Mesendoderm (in vitro differentiated cells): ENCODE measurements at regions not wholly inside any gene's neighbourhood (a gene's known extent, or its start where the extent isn't known, plus 50 kb on each side); places are given as distances from the start of the nearest gene placed in this dataset.

Experiments used
- DNase-seq: peaks from one replicate; pipeline ENCODE4 v3.0.0; 2013
- H2AK5ac ChIP-seq: 2 replicates; pipeline ENCODE4 v1.6.1; 2013; ENCODE audit warnings: low read length, inconsistent platforms
- H2BK120ac ChIP-seq: 2 replicates; pipeline ENCODE4 v1.6.1; 2013; ENCODE audit warnings: low read depth, mild to moderate bottlenecking, low read length, moderate library complexity, mixed read lengths
- H2BK15ac ChIP-seq: replicated peaks from 2 replicates; pipeline ENCODE4 v1.6.1; 2013; ENCODE audit warnings: low read depth, mild to moderate bottlenecking, moderate library complexity
- H2BK5ac ChIP-seq: 2 replicates; pipeline ENCODE4 v1.6.1; 2013; ENCODE audit warnings: low read length, inconsistent platforms
- H3K18ac ChIP-seq: 2 replicates; pipeline ENCODE4 v1.6.1; 2013; ENCODE audit warnings: mild to moderate bottlenecking, low read length, mixed read lengths
- H3K23ac ChIP-seq: one replicate; pipeline ENCODE4 v1.6.1; 2013; ENCODE audit warnings: low read length
- H3K27ac ChIP-seq: 2 replicates; pipeline ENCODE4 v1.5.1; 2013; ENCODE audit warnings: low read depth, mild to moderate bottlenecking, inconsistent platforms, low read length, moderate library complexity
- H3K27me3 ChIP-seq: 2 replicates; pipeline ENCODE4 v1.6.1; 2013; ENCODE audit warnings: low read length, control low read depth, mild to moderate bottlenecking, inconsistent platforms; ENCODE audit not compliant: insufficient read depth, poor library complexity
- H3K36me3 ChIP-seq: 2 replicates; pipeline ENCODE4 v1.6.1; 2013; ENCODE audit warnings: low read length, inconsistent platforms; ENCODE audit not compliant: control insufficient read depth, insufficient read depth
- H3K4ac ChIP-seq: one replicate; pipeline ENCODE4 v1.6.1; 2013; ENCODE audit warnings: low read depth, mild to moderate bottlenecking, low read length, moderate library complexity
- H3K4me1 ChIP-seq: 2 replicates; pipeline ENCODE4 v1.6.1; 2013; ENCODE audit warnings: low read depth, low read length, inconsistent platforms; ENCODE audit not compliant: control insufficient read depth
- H3K4me2 ChIP-seq: 2 replicates; pipeline ENCODE4 v1.6.1; 2013; ENCODE audit warnings: low read length
- H3K4me3 ChIP-seq: 2 replicates; pipeline ENCODE4 v1.5.1; 2013; ENCODE audit warnings: mild to moderate bottlenecking, low read length
- H3K56ac ChIP-seq: one replicate; pipeline ENCODE4 v1.6.1; 2013; ENCODE audit warnings: low read length
- H3K79me1 ChIP-seq: 2 replicates; pipeline ENCODE4 v1.6.1; 2013; ENCODE audit warnings: low read length, inconsistent platforms
- H3K79me2 ChIP-seq: 2 replicates; pipeline ENCODE4 v1.6.1; 2013; ENCODE audit warnings: mild to moderate bottlenecking, low read length; ENCODE audit not compliant: control insufficient read depth, insufficient read depth
- H3K9ac ChIP-seq: 2 replicates; pipeline ENCODE4 v1.6.1; 2013; ENCODE audit warnings: low read length, inconsistent platforms
- H4K5ac ChIP-seq: one replicate; pipeline ENCODE4 v1.6.1; 2013; ENCODE audit warnings: low read length
- H4K8ac ChIP-seq: one replicate; pipeline ENCODE4 v1.6.1; 2013; ENCODE audit warnings: low read depth, mild to moderate bottlenecking, control low read depth, low read length, moderate library complexity
- WGBS: extraction: QIAGEN DNeasy Blood & Tissue Kit; methylation state at CpG from one replicate; pipeline ENCODE4 v1.1.7; 2013; ENCODE audit warnings: low lambda C conversion rate, missing lambda C conversion rate; ENCODE audit not compliant: insufficient coverage; ENCODE audit errors: extremely low coverage; 5-methylcytosine and 5-hydroxymethylcytosine counted together

- DNase-seq = no peak
Observed at GRCh38 chr7:41820111-41820671, 117.3 kb upstream of the INHBA start.

GRCh38 chr7:41819645-41820044 is 116.8 kb upstream of the INHBA start:
- no peak overlapping the region for H3K4me3 ChIP-seq
- H4K5ac ChIP-seq = no peak overlapping the region
- H3K79me1 ChIP-seq = no peaks in the 10 kb centered on the region
- H2BK120ac ChIP-seq = no peak overlapping the region
- no peaks in the 10 kb centered on the region for H3K4me1 ChIP-seq
- no peak overlapping the region for H3K4me2 ChIP-seq
- no CpG with 5 or more reads among the region's 1 CpG for WGBS
- no peak overlapping the region for H3K23ac ChIP-seq
- no peaks in the 10 kb centered on the region for H3K36me3 ChIP-seq
- H3K4ac ChIP-seq = no peak overlapping the region
- H4K8ac ChIP-seq = no peak overlapping the region
- no peak overlapping the region for H3K56ac ChIP-seq
- H2BK5ac ChIP-seq = no peak overlapping the region
- no peak overlapping the region for H3K9ac ChIP-seq
- no peaks in the 10 kb centered on the region for H3K27me3 ChIP-seq
- no peaks in the 10 kb centered on the region for H3K79me2 ChIP-seq
- no peak overlapping the region for H3K18ac ChIP-seq
- no peak overlapping the region for H3K27ac ChIP-seq
- H2BK15ac ChIP-seq = no peak overlapping the region
- no peak overlapping the region for H2AK5ac ChIP-seq
- DNase-seq = no peak

More at GRCh38 chr7:41820111-41820671, 117.3 kb upstream of the INHBA start:
- no peak overlapping the region for H3K4me2 ChIP-seq
- no peak overlapping the region for H4K8ac ChIP-seq
- H3K27ac ChIP-seq = no peak overlapping the region
- H2AK5ac ChIP-seq = no peak overlapping the region
- H3K23ac ChIP-seq = no peak overlapping the region
- WGBS = no CpG with 5 or more reads among the region's 2 CpGs
- H2BK5ac ChIP-seq = no peak overlapping the region
- H3K27me3 ChIP-seq = no peaks in the 10 kb centered on the region
- H3K4me3 ChIP-seq = no peak overlapping the region
- H3K4me1 ChIP-seq = no peaks in the 10 kb centered on the region
- H2BK15ac ChIP-seq = no peak overlapping the region
- H3K9ac ChIP-seq = no peak overlapping the region
- no peak overlapping the region for H3K4ac ChIP-seq
- no peak overlapping the region for H3K18ac ChIP-seq
- H4K5ac ChIP-seq = no peak overlapping the region
- no peaks in the 10 kb centered on the region for H3K79me2 ChIP-seq
- H2BK120ac ChIP-seq = no peak overlapping the region
- H3K56ac ChIP-seq = no peak overlapping the region
- H3K79me1 ChIP-seq = no peaks in the 10 kb centered on the region
- H3K36me3 ChIP-seq = no peaks in the 10 kb centered on the region

- no peaks in the 10 kb centered on the region for H3K27me3 ChIP-seq
- H3K18ac ChIP-seq = no peak overlapping the region
- no peak overlapping the region for H3K56ac ChIP-seq
- H3K4me3 ChIP-seq = no peak overlapping the region
- H3K27ac ChIP-seq = no peak overlapping the region
- H2BK5ac ChIP-seq = no peak overlapping the region
- H2BK120ac ChIP-seq = no peak overlapping the region
- H4K5ac ChIP-seq = no peak overlapping the region
- no peak overlapping the region for H2BK15ac ChIP-seq
- H4K8ac ChIP-seq = no peak overlapping the region
- DNase-seq = no peak
- WGBS = no CpG with 5 or more reads among the region's 1 CpG
- no peak overlapping the region for H3K4me2 ChIP-seq
- no peaks in the 10 kb centered on the region for H3K79me2 ChIP-seq
- H3K4ac ChIP-seq = no peak overlapping the region
- H2AK5ac ChIP-seq = no peak overlapping the region
- H3K9ac ChIP-seq = no peak overlapping the region
- H3K79me1 ChIP-seq = no peaks in the 10 kb centered on the region
- no peak overlapping the region for H3K23ac ChIP-seq
- H3K36me3 ChIP-seq = no peaks in the 10 kb centered on the region
- no peaks in the 10 kb centered on the region for H3K4me1 ChIP-seq
Observed at GRCh38 chr7:41818765-41819398, 116.0 kb upstream of the INHBA start.

- H3K18ac ChIP-seq = no peak overlapping the region
- no peak overlapping the region for H3K56ac ChIP-seq
- no peaks in the 10 kb centered on the region for H3K4me1 ChIP-seq
- no peak overlapping the region for H3K23ac ChIP-seq
- H3K36me3 ChIP-seq = no peaks in the 10 kb centered on the region
- H3K27ac ChIP-seq = no peak overlapping the region
- no CpG with 5 or more reads among the region's 2 CpGs for WGBS
- H3K4me2 ChIP-seq = no peak overlapping the region
- H2BK5ac ChIP-seq = no peak overlapping the region
- no peaks in the 10 kb centered on the region for H3K79me2 ChIP-seq
- H2AK5ac ChIP-seq = no peak overlapping the region
- H4K8ac ChIP-seq = no peak overlapping the region
- no peaks in the 10 kb centered on the region for H3K27me3 ChIP-seq
- DNase-seq = no peak
- H3K4ac ChIP-seq = no peak overlapping the region
- H3K79me1 ChIP-seq = no peaks in the 10 kb centered on the region
- no peak overlapping the region for H2BK120ac ChIP-seq
- no peak overlapping the region for H3K4me3 ChIP-seq
- no peak overlapping the region for H2BK15ac ChIP-seq
- no peak overlapping the region for H3K9ac ChIP-seq
- no peak overlapping the region for H4K5ac ChIP-seq
Observed at GRCh38 chr7:41817386-41817785, 114.5 kb upstream of the INHBA start.

- H3K9ac ChIP-seq = no peak overlapping the region
- no peak overlapping the region for H3K27ac ChIP-seq
- no peaks in the 10 kb centered on the region for H3K79me1 ChIP-seq
- H2AK5ac ChIP-seq = no peak overlapping the region
- H4K5ac ChIP-seq = no peak overlapping the region
- no peak overlapping the region for H2BK120ac ChIP-seq
- H3K56ac ChIP-seq = no peak overlapping the region
- no peak overlapping the region for H4K8ac ChIP-seq
- no peaks in the 10 kb centered on the region for H3K4me1 ChIP-seq
- H3K4ac ChIP-seq = no peak overlapping the region
- H2BK15ac ChIP-seq = no peak overlapping the region
- H3K27me3 ChIP-seq = no peaks in the 10 kb centered on the region
- H3K36me3 ChIP-seq = no peaks in the 10 kb centered on the region
- no peaks in the 10 kb centered on the region for H3K79me2 ChIP-seq
- WGBS = no CpG with 5 or more reads among the region's 4 CpGs
- H3K4me2 ChIP-seq = no peak overlapping the region
- no peak overlapping the region for H3K18ac ChIP-seq
- no peak overlapping the region for H3K23ac ChIP-seq
- no peak overlapping the region for H3K4me3 ChIP-seq
- H2BK5ac ChIP-seq = no peak overlapping the region
- no peak for DNase-seq
Observed at GRCh38 chr7:41816111-41816510, 113.2 kb upstream of the INHBA start.

GRCh38 chr7:41814888-41815287 is 112.0 kb upstream of the INHBA start:
- H4K5ac ChIP-seq = no peak overlapping the region
- H2AK5ac ChIP-seq = no peak overlapping the region
- H2BK15ac ChIP-seq = no peak overlapping the region
- H3K27ac ChIP-seq = no peak overlapping the region
- H2BK5ac ChIP-seq = no peak overlapping the region
- no peaks in the 10 kb centered on the region for H3K4me1 ChIP-seq
- H2BK120ac ChIP-seq = no peak overlapping the region
- DNase-seq = no peak
- no peak overlapping the region for H3K56ac ChIP-seq
- H3K23ac ChIP-seq = no peak overlapping the region
- WGBS = no CpG with 5 or more reads among the region's 4 CpGs
- H3K4me2 ChIP-seq = no peak overlapping the region
- H3K79me1 ChIP-seq = no peaks in the 10 kb centered on the region
- no peak overlapping the region for H3K18ac ChIP-seq
- no peak overlapping the region for H3K4ac ChIP-seq
- H4K8ac ChIP-seq = no peak overlapping the region
- H3K79me2 ChIP-seq = no peaks in the 10 kb centered on the region
- H3K27me3 ChIP-seq = no peaks in the 10 kb centered on the region
- H3K36me3 ChIP-seq = no peaks in the 10 kb centered on the region
- no peak overlapping the region for H3K9ac ChIP-seq
- no peak overlapping the region for H3K4me3 ChIP-seq
